ENCODE measurements at regions not wholly inside any gene's neighbourhood (a gene's known extent, or its start where the extent isn't known, plus 50 kb on each side); places are given as distances from the start of the nearest gene placed in this dataset.

GRCh38 chr12:77741974-77742517 lies 88.6 kb upstream of the NAV3 start:
- Mint-ChIP-seq H3K9me3 (peaks cover 24% of the 10 kb centered on the region), H3K27ac (no peak overlapping the region), H3K4me3 (no peak overlapping the region), H3K27me3 (no peaks in the 10 kb centered on the region), H3K36me3 (ENCODE audit: low read depth) (no peaks in the 10 kb centered on the region), H3K4me1 (ENCODE audit: low read depth) (no peaks in the 10 kb centered on the region)
- intact Hi-C loops (cut with micrococcal nuclease), result no loop called here

GRCh38 chr12:77736219-77736965 lies 94.3 kb upstream of the NAV3 start:
- H3K9me3 Mint-ChIP-seq, result peaks cover 23% of the 10 kb centered on the region
- H3K27ac Mint-ChIP-seq, result no peak overlapping the region

GRCh38 chr12:77734214-77734883 lies 96.3 kb upstream of the NAV3 start:
- H3K27me3 Mint-ChIP-seq, result no peaks in the 10 kb centered on the region

More at GRCh38 chr12:77736219-77736965, 94.3 kb upstream of the NAV3 start:
- intact Hi-C loops (cut with micrococcal nuclease), result no loop called here
- no peak overlapping the region for H3K4me3 Mint-ChIP-seq
- H3K27me3 Mint-ChIP-seq, result no peaks in the 10 kb centered on the region
- no peaks in the 10 kb centered on the region for H3K36me3 Mint-ChIP-seq (ENCODE audit: low read depth)
- H3K4me1 Mint-ChIP-seq (ENCODE audit: low read depth), result no peaks in the 10 kb centered on the region

DNA sequence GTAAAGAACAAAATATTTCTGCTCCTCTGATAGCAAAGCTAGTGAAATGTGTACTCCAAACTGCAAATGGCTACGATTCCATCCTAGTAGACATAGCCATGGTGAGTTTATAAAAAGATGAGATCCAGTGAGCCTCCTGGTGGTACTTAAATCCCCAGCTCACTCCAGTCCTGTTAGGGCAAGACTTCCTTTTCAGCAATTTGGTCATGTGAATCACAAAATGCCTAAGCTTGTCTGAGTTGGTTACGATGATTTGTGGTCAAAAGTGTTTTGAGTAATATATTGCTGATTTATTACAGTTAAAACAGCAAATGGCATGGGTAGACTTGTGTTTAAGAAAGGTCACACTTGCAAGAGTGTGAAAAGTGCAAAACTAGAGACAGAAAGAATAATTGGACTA lies 102.7 kb upstream of the NAV3 start:
- H3K36me3 Mint-ChIP-seq (ENCODE audit: low read depth), result no peaks in the 10 kb centered on the region
- intact Hi-C loops (cut with micrococcal nuclease), result no loop called here
- no peaks in the 10 kb centered on the region for H3K9me3 Mint-ChIP-seq
- no peaks in the 10 kb centered on the region for H3K4me1 Mint-ChIP-seq (ENCODE audit: low read depth)
- H3K27me3 Mint-ChIP-seq, result no peaks in the 10 kb centered on the region
- no peak overlapping the region for H3K27ac Mint-ChIP-seq
- H3K4me3 Mint-ChIP-seq, result no peak overlapping the region

More at GRCh38 chr12:77734214-77734883, 96.3 kb upstream of the NAV3 start:
- peaks cover 23% of the 10 kb centered on the region for H3K9me3 Mint-ChIP-seq
- intact Hi-C loops (cut with micrococcal nuclease), result no loop called here
- H3K4me1 Mint-ChIP-seq (ENCODE audit: low read depth), result no peaks in the 10 kb centered on the region
- no peak overlapping the region for H3K4me3 Mint-ChIP-seq
- no peaks in the 10 kb centered on the region for H3K36me3 Mint-ChIP-seq (ENCODE audit: low read depth)
- H3K27ac Mint-ChIP-seq, result no peak overlapping the region

DNA sequence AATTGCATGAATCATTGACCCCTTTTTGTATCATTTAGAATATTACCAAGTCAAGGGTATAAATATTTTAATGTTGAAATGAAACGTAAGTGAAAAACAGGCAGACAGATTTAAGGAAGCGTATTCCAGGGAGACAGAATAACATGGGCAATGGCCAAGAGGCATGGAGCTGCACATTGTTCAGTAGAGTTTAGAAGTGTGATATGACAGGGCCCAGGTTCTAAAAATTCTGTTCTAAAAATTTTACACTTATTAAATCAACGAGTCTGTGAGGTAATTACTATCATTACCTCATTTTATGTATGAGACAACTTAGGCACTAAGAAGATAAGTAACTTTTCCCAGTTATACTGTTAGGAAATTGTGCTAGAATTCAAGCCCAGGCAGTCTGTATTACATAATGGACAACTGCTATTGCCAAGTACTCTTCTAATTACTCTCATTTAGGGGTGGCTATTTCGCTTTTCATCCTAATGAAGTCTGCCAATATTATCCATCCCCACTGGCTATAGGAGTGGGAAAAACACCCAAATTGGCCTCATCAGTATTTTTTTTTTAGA lies 103.2 kb upstream of the NAV3 start:
- Mint-ChIP-seq H3K4me1 (ENCODE audit: low read depth) (no peaks in the 10 kb centered on the region), H3K9me3 (no peaks in the 10 kb centered on the region), H3K36me3 (ENCODE audit: low read depth) (no peaks in the 10 kb centered on the region), H3K27me3 (no peaks in the 10 kb centered on the region), H3K4me3 (no peak overlapping the region), H3K27ac (no peak overlapping the region)
- intact Hi-C loops (cut with micrococcal nuclease), result no loop called here

GRCh38 chr12:77725611-77726010 lies 105.1 kb upstream of the NAV3 start:
- no peak overlapping the region for H3K27ac Mint-ChIP-seq
- no peaks in the 10 kb centered on the region for H3K27me3 Mint-ChIP-seq
- no peak overlapping the region for H3K4me3 Mint-ChIP-seq
- no peaks in the 10 kb centered on the region for H3K4me1 Mint-ChIP-seq (ENCODE audit: low read depth)
- intact Hi-C loops (cut with micrococcal nuclease), result no loop called here
- no peaks in the 10 kb centered on the region for H3K9me3 Mint-ChIP-seq
- H3K36me3 Mint-ChIP-seq (ENCODE audit: low read depth), result no peaks in the 10 kb centered on the region

DNA sequence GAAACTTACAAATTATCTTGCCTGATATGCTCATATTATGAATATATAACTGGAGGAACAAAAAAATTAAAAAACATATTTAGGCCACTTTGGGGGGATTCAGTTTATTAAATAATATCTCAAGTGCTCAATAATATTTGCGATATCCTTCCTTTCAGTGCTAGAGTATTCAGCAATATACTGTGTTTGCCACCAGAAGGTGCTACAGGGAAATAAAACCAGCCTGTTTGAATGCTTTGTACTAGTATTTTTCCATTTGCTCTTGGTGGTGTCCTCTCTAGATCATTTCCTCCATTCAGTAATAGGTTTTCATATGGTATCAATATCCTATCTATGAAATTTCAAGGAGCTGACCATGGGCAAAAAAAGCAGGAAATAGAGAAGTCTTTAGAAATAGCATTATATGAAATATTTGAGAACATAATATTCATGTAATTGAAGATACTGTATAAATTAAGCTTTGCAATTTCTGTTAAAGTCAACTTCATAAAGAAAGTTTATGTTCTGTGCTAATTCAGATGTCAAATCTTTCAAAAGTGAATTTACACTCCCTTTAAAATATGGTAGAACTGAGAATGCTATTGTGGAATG lies 106.2 kb upstream of the NAV3 start:
- no peaks in the 10 kb centered on the region for H3K36me3 Mint-ChIP-seq (ENCODE audit: low read depth)
- no peak overlapping the region for H3K27ac Mint-ChIP-seq
- no peaks in the 10 kb centered on the region for H3K4me1 Mint-ChIP-seq (ENCODE audit: low read depth)
- no peaks in the 10 kb centered on the region for H3K27me3 Mint-ChIP-seq
- no peaks in the 10 kb centered on the region for H3K9me3 Mint-ChIP-seq
- intact Hi-C loops (cut with micrococcal nuclease), result no loop called here
- no peak overlapping the region for H3K4me3 Mint-ChIP-seq

DNA sequence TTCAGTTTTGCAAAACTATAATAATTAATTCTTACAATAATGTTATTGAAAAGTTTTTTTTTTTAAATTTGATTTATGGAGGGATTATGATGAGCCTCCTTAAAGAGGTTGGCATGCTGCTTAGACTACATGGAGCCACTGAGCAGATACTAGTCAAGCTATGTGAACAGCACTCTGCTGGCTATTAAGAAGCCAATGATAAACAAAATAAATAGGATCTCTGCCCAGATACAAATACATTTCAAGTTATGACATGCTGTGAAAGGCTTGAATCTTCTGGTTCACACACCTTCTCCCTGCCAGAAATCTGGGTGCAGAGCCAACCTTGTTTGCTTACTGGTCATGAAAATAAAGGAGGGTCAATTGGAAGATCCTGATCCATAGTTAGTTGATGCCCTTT lies 107.4 kb upstream of the NAV3 start:
- H3K4me3 Mint-ChIP-seq, result no peak overlapping the region
- no peaks in the 10 kb centered on the region for H3K27me3 Mint-ChIP-seq
- H3K4me1 Mint-ChIP-seq (ENCODE audit: low read depth), result no peaks in the 10 kb centered on the region
- intact Hi-C loops (cut with micrococcal nuclease), result no loop called here
- H3K36me3 Mint-ChIP-seq (ENCODE audit: low read depth), result no peaks in the 10 kb centered on the region
- no peaks in the 10 kb centered on the region for H3K9me3 Mint-ChIP-seq
- H3K27ac Mint-ChIP-seq, result no peak overlapping the region

- Mint-ChIP-seq H3K27me3 (no peaks in the 10 kb centered on the region), H3K36me3 (ENCODE audit: low read depth) (no peaks in the 10 kb centered on the region), H3K27ac (no peak overlapping the region), H3K9me3 (no peaks in the 10 kb centered on the region), H3K4me3 (no peak overlapping the region), H3K4me1 (ENCODE audit: low read depth) (no peaks in the 10 kb centered on the region)
- intact Hi-C loops (cut with micrococcal nuclease), result no loop called here
Observed at GRCh38 chr12:77722536-77722935, 108.2 kb upstream of the NAV3 start.

DNA sequence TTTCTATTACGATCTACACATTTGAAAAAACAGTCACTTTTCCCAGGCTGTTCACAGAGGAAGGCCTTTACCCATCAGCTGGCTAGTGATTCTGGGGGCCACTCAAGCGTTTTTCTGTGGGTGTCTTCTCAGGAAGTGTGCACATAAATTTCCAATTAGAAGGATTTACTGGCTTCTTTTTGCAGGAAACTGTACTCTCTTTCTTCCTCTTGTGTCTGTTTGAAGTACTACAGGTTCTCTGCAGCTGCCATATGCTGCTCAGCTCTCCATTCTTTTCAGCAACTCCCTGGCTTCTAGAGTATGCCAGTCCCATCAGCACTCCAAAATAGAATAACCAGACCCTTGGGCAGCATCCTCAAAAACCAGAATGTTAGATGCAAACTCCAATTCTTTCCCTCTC lies 110.4 kb upstream of the NAV3 start:
- Mint-ChIP-seq H3K4me3 (no peak overlapping the region), H3K27me3 (no peaks in the 10 kb centered on the region), H3K36me3 (ENCODE audit: low read depth) (no peaks in the 10 kb centered on the region), H3K9me3 (no peaks in the 10 kb centered on the region), H3K4me1 (ENCODE audit: low read depth) (no peaks in the 10 kb centered on the region), H3K27ac (no peak overlapping the region)
- intact Hi-C loops (cut with micrococcal nuclease), result no loop called here

DNA sequence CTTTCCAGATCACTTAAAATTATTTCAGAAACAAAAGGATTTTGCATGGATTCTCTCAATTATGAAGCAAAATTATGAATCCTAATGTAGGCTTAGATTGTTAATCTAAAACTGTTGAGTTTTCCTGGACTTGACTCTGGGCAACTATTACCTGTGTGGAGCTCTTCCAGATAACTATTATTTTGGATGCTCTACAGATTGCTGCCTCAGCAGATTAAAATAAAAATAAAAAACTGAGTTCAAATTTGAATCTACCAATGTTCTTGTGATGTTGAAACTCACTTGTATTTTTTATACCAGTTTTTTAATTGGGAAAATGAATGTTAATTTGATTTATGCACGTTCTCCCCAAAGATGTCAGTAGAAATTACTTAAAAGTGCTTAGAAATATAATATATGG lies 120.5 kb upstream of the NAV3 start:
- Mint-ChIP-seq H3K4me1 (ENCODE audit: low read depth) (no peaks in the 10 kb centered on the region), H3K27me3 (no peaks in the 10 kb centered on the region), H3K4me3 (no peak overlapping the region), H3K27ac (no peak overlapping the region), H3K36me3 (ENCODE audit: low read depth) (no peaks in the 10 kb centered on the region), H3K9me3 (no peaks in the 10 kb centered on the region)
- intact Hi-C loops (cut with micrococcal nuclease), result no loop called here

- intact Hi-C loops (cut with micrococcal nuclease), result no loop called here
- Mint-ChIP-seq H3K36me3 (ENCODE audit: low read depth) (no peaks in the 10 kb centered on the region), H3K4me1 (ENCODE audit: low read depth) (no peaks in the 10 kb centered on the region), H3K4me3 (no peak overlapping the region), H3K9me3 (no peaks in the 10 kb centered on the region), H3K27ac (no peak overlapping the region), H3K27me3 (no peaks in the 10 kb centered on the region)
Observed at GRCh38 chr12:77697126-77697525, 133.6 kb upstream of the NAV3 start.

DNA sequence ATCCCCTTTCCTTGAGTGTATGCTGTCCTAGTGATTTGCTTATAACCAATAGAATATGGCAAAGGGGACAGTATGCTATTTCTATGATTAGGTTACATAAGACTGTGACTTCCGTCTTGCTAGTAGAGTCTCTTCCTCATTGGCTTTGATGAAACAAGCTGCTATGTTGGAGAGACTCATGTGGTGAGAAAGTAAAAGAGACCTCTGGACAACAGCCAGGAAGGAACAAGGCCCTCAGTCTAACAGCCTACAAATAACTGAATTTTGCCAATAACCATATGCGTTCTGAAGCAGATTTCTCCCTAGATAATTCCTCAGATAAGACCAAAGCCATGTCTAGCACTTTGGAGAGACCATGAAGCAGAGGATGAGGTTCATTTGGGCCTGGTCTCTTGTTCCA lies 134.5 kb upstream of the NAV3 start:
- intact Hi-C loops (cut with micrococcal nuclease), result no loop called here
- H3K27ac Mint-ChIP-seq, result no peak overlapping the region
- no peaks in the 10 kb centered on the region for H3K4me1 Mint-ChIP-seq (ENCODE audit: low read depth)
- no peak overlapping the region for H3K4me3 Mint-ChIP-seq
- no peaks in the 10 kb centered on the region for H3K9me3 Mint-ChIP-seq
- H3K27me3 Mint-ChIP-seq, result no peaks in the 10 kb centered on the region
- no peaks in the 10 kb centered on the region for H3K36me3 Mint-ChIP-seq (ENCODE audit: low read depth)

DNA sequence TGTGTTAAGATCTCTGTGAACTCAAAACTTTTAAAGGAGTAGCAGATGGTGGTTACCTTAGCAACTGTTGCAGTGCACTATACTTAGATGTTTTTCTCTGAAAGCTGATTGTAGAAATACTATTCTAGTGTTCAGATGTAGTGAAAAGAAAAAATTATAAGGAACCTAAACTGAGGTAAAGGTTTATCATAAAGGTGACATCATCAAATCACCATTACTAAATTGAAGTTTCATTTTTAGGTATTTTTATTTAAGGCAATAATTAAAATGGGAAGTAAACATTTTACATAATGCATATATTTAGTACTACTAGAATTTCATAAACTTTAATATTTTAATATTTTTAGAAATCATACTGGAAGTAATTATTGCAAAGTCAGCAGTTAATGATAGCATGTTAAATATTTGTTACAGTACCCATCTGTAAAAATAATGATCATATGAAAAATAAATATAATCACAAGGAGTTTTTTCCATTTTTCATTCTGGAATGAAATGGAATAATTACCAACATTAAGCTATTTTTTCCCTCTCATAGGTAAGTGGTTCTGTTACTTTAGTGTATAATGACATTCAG lies 141.1 kb upstream of the NAV3 start:
- Mint-ChIP-seq H3K4me1 (ENCODE audit: low read depth) (no peaks in the 10 kb centered on the region), H3K27ac (no peak overlapping the region), H3K27me3 (no peaks in the 10 kb centered on the region), H3K4me3 (no peak overlapping the region), H3K9me3 (no peaks in the 10 kb centered on the region), H3K36me3 (ENCODE audit: low read depth) (no peaks in the 10 kb centered on the region)
- intact Hi-C loops (cut with micrococcal nuclease), result no loop called here
